ENCODE measurements at regions not wholly inside any gene's neighbourhood (a gene's known extent, or its start where the extent isn't known, plus 50 kb on each side); places are given as distances from the start of the nearest gene placed in this dataset.

DNA sequence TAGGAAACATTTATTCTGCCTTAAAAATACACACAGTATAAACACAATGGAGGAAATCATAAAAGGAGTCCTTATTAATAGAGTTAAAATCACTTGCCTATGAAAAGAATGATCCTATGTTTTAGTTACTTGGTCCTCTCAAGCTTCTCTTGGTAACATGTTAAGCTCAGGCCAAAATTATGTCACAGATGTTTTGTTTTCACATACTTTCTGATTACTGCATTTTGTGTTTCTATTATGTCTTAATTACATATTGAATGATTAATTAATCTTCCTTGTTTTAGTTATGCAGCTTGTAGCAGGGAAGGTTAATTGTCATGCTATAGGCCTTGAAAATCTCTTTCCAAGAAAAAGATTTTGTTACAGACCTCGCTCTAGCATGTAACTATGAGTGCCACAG lies 406.0 kb downstream of the PLA2G4A start:
- DNase-seq (ENCODE audit: low spot score), result no peak
- ATAC-seq (ENCODE audit: low FRiP score), result no peak
- TF ChIP-seq, protein P1, sequence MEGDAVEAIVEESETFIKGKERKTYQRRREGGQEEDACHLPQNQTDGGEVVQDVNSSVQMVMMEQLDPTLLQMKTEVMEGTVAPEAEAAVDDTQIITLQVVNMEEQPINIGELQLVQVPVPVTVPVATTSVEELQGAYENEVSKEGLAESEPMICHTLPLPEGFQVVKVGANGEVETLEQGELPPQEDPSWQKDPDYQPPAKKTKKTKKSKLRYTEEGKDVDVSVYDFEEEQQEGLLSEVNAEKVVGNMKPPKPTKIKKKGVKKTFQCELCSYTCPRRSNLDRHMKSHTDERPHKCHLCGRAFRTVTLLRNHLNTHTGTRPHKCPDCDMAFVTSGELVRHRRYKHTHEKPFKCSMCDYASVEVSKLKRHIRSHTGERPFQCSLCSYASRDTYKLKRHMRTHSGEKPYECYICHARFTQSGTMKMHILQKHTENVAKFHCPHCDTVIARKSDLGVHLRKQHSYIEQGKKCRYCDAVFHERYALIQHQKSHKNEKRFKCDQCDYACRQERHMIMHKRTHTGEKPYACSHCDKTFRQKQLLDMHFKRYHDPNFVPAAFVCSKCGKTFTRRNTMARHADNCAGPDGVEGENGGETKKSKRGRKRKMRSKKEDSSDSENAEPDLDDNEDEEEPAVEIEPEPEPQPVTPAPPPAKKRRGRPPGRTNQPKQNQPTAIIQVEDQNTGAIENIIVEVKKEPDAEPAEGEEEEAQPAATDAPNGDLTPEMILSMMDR (IDR thresholded peaks at IDR 0.05), result no peak

DNA sequence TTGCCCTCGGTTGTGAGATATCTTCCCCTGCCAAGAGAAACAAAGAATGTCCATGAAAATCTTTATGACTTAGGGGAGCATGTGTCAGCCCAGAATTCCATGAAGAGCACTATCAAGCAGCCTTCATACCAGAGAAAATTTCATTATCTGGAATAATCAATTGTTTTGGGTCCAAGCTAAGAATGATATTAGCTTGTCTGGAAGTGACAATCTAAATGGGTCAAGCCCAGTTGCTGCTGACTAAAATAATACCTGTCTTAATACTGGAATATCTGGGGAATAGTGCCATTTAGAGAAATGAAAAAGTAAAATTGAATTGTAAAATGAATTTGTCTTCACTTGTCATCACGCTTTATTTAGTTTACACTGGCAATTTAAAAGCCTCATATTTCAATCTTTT lies 407.4 kb downstream of the PLA2G4A start:
- ATAC-seq (ENCODE audit: low FRiP score), result no peak
- DNase-seq (ENCODE audit: low spot score), result no peak
- TF ChIP-seq, protein P1 (IDR thresholded peaks at IDR 0.05), result no peak

DNA sequence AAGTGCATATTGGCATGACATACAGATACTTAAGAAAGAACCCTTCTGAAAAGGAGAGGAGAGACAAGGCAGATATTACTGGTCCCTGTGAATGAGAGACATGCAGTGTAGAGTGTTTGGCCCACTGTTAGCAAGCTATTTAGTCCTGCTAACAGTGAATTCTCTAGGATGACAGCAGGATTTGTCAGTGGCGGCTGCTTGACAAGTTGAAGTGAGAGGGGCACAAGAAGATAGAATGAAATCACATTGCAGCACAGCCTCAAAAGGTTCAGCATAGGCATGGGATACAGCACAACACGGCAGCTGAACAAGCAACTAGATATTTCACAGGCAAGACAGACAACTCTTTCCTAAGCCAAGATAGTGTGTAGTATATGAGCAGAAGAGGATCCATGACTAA lies 407.9 kb downstream of the PLA2G4A start:
- TF ChIP-seq, protein P1 (IDR thresholded peaks at IDR 0.05), result no peak
- ATAC-seq (ENCODE audit: low FRiP score) (no peak), DNase-seq (ENCODE audit: low spot score) (no peak)

DNA sequence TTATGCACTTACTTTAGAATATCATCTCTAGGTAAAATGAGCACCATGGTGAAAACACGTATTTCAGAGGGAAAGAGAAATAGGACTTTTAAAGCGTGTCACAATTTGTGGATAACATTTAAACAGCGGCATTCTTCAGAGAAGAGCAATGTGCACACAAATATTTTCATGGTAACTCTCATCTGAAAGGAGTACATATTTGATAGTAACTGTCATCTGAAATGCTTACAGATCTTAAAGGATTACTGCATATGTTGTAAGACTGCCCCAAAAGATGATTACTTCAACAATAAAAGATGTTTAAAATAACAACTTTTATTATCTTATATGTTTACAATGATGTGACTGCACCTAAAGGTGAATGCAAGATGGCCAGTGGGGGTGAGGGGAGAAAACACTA lies 408.8 kb downstream of the PLA2G4A start:
- TF ChIP-seq, protein P1 (IDR thresholded peaks at IDR 0.05), result no peak
- ATAC-seq (ENCODE audit: low FRiP score), result no peak
- DNase-seq (ENCODE audit: low spot score), result no peak

DNA sequence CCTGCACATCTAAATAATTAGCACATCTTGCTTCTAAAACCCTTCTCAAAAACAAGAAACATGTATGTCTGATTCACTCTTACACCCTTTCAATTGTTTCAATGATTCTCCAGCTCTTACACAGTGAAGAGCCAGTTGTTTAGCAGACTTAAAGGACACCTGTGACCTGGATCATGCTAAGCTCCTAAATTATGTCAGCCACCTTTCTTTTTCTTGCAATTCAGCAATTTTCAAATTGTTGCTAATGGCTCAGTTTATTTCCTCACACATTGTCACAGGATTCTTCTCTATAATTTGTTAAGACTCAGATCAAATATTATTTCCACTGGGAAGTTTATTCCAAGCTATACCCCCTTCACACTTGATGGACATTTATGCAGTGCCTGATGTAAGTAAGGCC lies 413.2 kb downstream of the PLA2G4A start:
- no peak for DNase-seq (ENCODE audit: low spot score)
- TF ChIP-seq, protein P1 (IDR thresholded peaks at IDR 0.05), result no peak
- ATAC-seq (ENCODE audit: low FRiP score), result no peak

DNA sequence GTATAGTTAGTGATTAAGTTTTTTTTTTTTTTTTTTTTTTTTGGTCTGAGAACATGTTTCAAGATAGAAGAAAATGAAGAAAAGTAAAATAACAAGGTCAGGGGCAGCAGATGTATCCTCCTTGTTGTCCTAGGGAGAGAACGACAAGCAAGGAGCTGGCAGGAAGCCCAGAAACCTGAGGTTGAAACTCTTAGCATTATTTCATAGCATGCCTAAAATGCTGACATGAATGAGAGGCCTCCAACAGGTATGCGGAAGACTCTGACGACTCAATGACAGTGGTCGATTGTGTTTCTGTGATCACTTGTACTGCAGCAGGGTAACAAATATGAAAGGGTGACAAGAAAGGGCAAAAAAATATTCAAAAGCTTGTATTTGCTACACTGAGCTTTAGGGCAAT lies 415.9 kb downstream of the PLA2G4A start:
- no peak for DNase-seq (ENCODE audit: low spot score)
- no peak for ATAC-seq (ENCODE audit: low FRiP score)
- TF ChIP-seq, protein P1 (IDR thresholded peaks at IDR 0.05), result no peak

DNA sequence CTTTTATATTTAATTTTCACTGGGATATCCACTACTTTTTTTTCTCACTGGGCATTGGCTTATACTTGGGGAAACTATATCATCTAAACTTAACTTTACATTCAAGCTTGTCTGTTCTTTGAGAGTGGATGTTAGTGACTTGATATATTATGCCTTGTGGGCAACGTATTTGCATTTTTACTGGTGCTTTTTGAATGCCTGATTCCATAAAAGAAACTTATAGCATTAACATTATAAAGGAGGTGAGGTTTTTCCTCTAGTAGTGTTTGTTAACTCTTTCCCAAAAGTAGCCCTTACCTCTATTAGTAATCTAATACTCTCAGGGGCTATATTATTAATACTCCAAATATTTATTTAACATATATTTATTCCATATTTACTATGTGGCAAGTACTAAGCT lies 416.5 kb downstream of the PLA2G4A start:
- TF ChIP-seq, protein P1 (IDR thresholded peaks at IDR 0.05), result no peak
- ATAC-seq (ENCODE audit: low FRiP score), result no peak
- DNase-seq (ENCODE audit: low spot score), result no peak

All from omental fat pad (tissue), 3 donors.